ENCODE measurements at regions not wholly inside any gene's neighbourhood (a gene's known extent, or its start where the extent isn't known, plus 50 kb on each side); places are given as distances from the start of the nearest gene placed in this dataset.
"Not testable (repeated sequence)": the region's sequence is repeated elsewhere in the genome, so short reads cannot be mapped to it uniquely, and the experiment has no call there.

DNA sequence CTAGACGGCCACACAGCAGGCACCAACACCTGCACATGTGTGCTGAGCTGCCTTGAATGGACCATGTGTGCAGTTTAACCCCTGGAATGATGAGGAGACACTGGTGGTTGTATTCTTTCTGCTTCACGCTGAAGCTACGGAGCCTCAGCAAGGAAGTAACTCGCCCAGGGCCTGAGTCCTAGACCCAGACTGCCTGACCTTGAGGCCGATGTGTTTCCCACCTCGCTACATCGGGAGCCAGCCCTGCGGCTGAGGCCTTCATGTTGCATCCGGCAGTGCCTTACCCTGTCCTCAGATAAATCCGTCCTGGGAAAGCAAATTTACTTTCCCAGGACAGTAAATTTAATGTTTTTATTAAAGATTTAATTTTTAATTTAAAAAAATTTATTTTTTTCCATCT is 110.0 kb upstream of the MTHFD1L start:
- 85 to 93% methylated on average over 10 of the region's 10 CpGs for WGBS, 2 donors
- ATAC-seq (ENCODE audit: low FRiP score in 2 of 2), result no peak
- H3K9me3 ChIP-seq, result no peaks in the 10 kb centered on the region
- H3K36me3 ChIP-seq, result peaks cover 0 to 4% (median 0%) of the 10 kb centered on the region in 4 donors
- H3K27me3 ChIP-seq, result no peaks in the 10 kb centered on the region
- peaks cover 0 to 5% (median 0%) of the 10 kb centered on the region in 4 donors for H3K4me1 ChIP-seq
- TF ChIP-seq POLR2AphosphoS5 (IDR thresholded peaks at IDR 0.05) (no peak), CTCF (IDR thresholded peaks at IDR 0.05) (no peak), EP300 (IDR thresholded peaks at IDR 0.05) (no peak), POLR2A (IDR thresholded peaks at IDR 0.05) (no peak)
- no peak for DNase-seq
- H3K4me3 ChIP-seq, result no peak overlapping the region
- peak overlapping the region in 2 of 4 donors; percentile 19 to 44 for H3K27ac ChIP-seq

GRCh38 chr6:150756173-150756572 is 109.3 kb upstream of the MTHFD1L start:
- Histone ChIP-seq H3K9me3 (no peaks in the 10 kb centered on the region), H3K4me3 (no peak overlapping the region), H3K4me1 (peaks cover 0 to 5% (median 0%) of the 10 kb centered on the region in 4 donors), H3K27me3 (no peaks in the 10 kb centered on the region), H3K27ac (peak overlapping the region in 2 of 4 donors; percentile 39 to 44), H3K36me3 (peaks cover 0 to 4% (median 0%) of the 10 kb centered on the region in 4 donors)
- TF ChIP-seq POLR2AphosphoS5 (IDR thresholded peaks at IDR 0.05) (no peak), POLR2A (IDR thresholded peaks at IDR 0.05) (no peak), CTCF (IDR thresholded peaks at IDR 0.05) (no peak), EP300 (IDR thresholded peaks at IDR 0.05) (no peak)
- ATAC-seq (ENCODE audit: low FRiP score in 2 of 2) (peak in 1 of 2 donors; percentile 27), DNase-seq (no peak)
- WGBS, 2 donors, result 74% methylated on average over 7 of the region's 7 CpGs

DNA sequence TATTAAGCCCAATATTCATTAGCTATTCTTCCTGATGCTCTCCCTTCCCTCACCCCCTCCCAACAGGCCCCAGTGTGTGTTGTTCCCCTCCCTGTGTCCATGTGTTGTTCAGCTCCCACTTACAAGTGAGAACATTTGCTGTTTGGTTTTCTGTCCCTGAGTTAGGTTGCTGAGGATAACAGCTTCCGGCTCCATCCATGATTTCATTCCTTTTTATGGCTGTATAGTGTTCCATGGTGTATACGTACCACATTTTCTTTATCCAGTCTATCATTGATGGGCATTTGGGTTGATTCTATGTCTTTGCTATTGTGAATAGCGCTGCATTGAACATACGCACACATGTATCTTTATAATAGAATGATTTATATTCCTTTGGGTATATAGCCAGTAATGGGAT is 107.7 kb upstream of the MTHFD1L start:
- not testable (repeated sequence) for H3K4me3 ChIP-seq; ATAC-seq (ENCODE audit: low FRiP score in 2 of 2); DNase-seq; H3K9me3 ChIP-seq; H3K36me3 ChIP-seq; H3K27ac ChIP-seq; H3K4me1 ChIP-seq; H3K27me3 ChIP-seq
- WGBS, 2 donors, result 70 to 98% methylated on average over 4 of the region's 4 CpGs

- Histone ChIP-seq H3K36me3 (no peaks in the 10 kb centered on the region), H3K4me1 (peaks cover 0 to 4% (median 3%) of the 10 kb centered on the region in 4 donors), H3K27me3 (no peaks in the 10 kb centered on the region), H3K9me3 (no peaks in the 10 kb centered on the region), H3K27ac (no peak overlapping the region), H3K4me3 (no peak overlapping the region)
- TF ChIP-seq CTCF (IDR thresholded peaks at IDR 0.05), result no peak
- no peak for TF ChIP-seq POLR2AphosphoS5 (IDR thresholded peaks at IDR 0.05)
- no peak for TF ChIP-seq POLR2A (IDR thresholded peaks at IDR 0.05)
- DNase-seq (no peak), ATAC-seq (ENCODE audit: low FRiP score in 2 of 2) (no peak)
- 97 to 99% methylated on average over 4 of the region's 4 CpGs for WGBS, 2 donors
These were observed 106.0 kb upstream of the MTHFD1L start for GRCh38 chr6:150759483-150759882.

DNA sequence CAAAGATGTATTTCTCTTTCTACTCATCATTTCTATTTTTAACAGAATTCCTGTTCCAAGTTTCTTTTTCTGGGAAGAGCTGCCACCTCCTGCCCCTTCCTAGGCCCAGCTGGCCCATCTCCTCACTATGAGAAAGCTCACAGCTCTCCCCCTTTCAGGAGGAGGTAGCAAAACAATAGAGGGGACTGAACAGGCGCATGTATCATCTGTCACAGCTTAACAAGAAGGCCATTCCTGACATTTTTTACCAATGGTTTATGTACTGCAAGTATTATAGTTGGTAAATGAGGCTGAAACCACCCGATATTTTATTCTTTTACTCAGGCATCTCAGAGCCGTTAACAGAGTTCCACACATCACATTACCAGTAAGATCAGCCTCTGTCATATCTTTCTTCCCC is 103.7 kb upstream of the MTHFD1L start:
- H3K27me3 ChIP-seq, result no peaks in the 10 kb centered on the region
- DNase-seq (no peak), ATAC-seq (ENCODE audit: low FRiP score in 2 of 2) (no peak)
- H3K36me3 ChIP-seq, result no peaks in the 10 kb centered on the region
- WGBS, 2 donors, result 83 to 84% methylated on average over 3 of the region's 3 CpGs
- H3K9me3 ChIP-seq, result no peaks in the 10 kb centered on the region
- no peak overlapping the region for H3K4me3 ChIP-seq
- TF ChIP-seq CTCF (IDR thresholded peaks at IDR 0.05), result no peak
- TF ChIP-seq POLR2AphosphoS5 (IDR thresholded peaks at IDR 0.05), result no peak
- no peak for TF ChIP-seq POLR2A (IDR thresholded peaks at IDR 0.05)
- no peak for TF ChIP-seq EP300 (IDR thresholded peaks at IDR 0.05)
- no peak overlapping the region for H3K27ac ChIP-seq
- peaks cover 8 to 23% (median 13%) of the 10 kb centered on the region in 4 donors for H3K4me1 ChIP-seq
